PC-3 (cell line): ENCODE measurements at regions not wholly inside any gene's neighbourhood (a gene's known extent, or its start where the extent isn't known, plus 50 kb on each side); places are given as distances from the start of the nearest gene placed in this dataset.

ENCODE experiments used
- ATAC-seq: fragments of 200-7000 bp; cut with Tn5 transposase; 2 replicates; pipeline ENCODE4 v1.9.1; 2020; ENCODE audit warnings: mild to moderate bottlenecking, moderate library complexity
- BruUV-seq: library from RNA; stranded (reverse); fragments of 400-500 nt; replicated peaks from 2 replicates; lab custom pipeline; 2021; lab: Mats Ljungman, UMichigan
- CTCF ChIA-PET: fragments of 300-600 bp; sonication (Branson Sonifier 250); formaldehyde crosslinking; loops from one replicate; lab custom pipeline; 2022; ENCODE audit warnings: antibody characterized with exemption; lab: Charles Lee
- POLR2A ChIA-PET: fragments of 300-600 bp; sonication (Branson Sonifier 250); formaldehyde crosslinking; loops from one replicate; lab custom pipeline; 2022; ENCODE audit warnings: antibody characterized with exemption; ENCODE audit not compliant: unreplicated experiment; lab: Charles Lee
- DNase-seq: peaks from one replicate; pipeline ENCODE4 v3.0.0-alpha.2; 2015
- H2AFZ ChIP-seq: fragments of 300-600 bp; sonication (generic); 2 replicates; pipeline ENCODE4 v1.6.0; 2016; ENCODE audit warnings: antibody characterized with exemption, low read length
- H3F3A ChIP-seq: fragments of 300-600 bp; sonication (generic); one replicate; pipeline ENCODE4 v1.6.0; 2017; ENCODE audit warnings: antibody characterized with exemption, low read length, control low read depth, mild to moderate bottlenecking; ENCODE audit not compliant: unreplicated experiment
- H3K27ac ChIP-seq: fragments of 300-600 bp; sonication (generic); 2 replicates; pipeline ENCODE4 v1.5.1; 2016; ENCODE audit warnings: mild to moderate bottlenecking, low read length
- H3K27me3 ChIP-seq: fragments of 300-600 bp; sonication (generic); 2 replicates; pipeline ENCODE4 v1.6.1; 2016; ENCODE audit warnings: low read length, mixed read lengths
- H3K36me3 ChIP-seq: fragments of 300-600 bp; sonication (generic); 2 replicates; pipeline ENCODE4 v1.6.1; 2016; ENCODE audit warnings: low read depth, mixed run types, low read length, mixed read lengths
- H3K4me1 ChIP-seq: fragments of 300-600 bp; sonication (generic); 2 replicates; pipeline ENCODE4 v1.5.1; 2016; ENCODE audit warnings: low read length; ENCODE audit not compliant: insufficient read depth
- H3K4me2 ChIP-seq: fragments of 300-600 bp; sonication (generic); 2 replicates; pipeline ENCODE4 v1.6.0; 2016; ENCODE audit warnings: low read length
- H3K4me3 ChIP-seq: fragments of 300-600 bp; sonication (generic); 2 replicates; pipeline ENCODE4 v1.5.1; 2016; ENCODE audit warnings: mild to moderate bottlenecking, low read length, mixed read lengths
- H3K79me2 ChIP-seq: fragments of 300-600 bp; sonication (generic); 2 replicates; pipeline ENCODE4 v1.6.1; 2017; ENCODE audit warnings: low read length, mixed read lengths
- H3K9ac ChIP-seq: fragments of 300-600 bp; sonication (generic); 2 replicates; pipeline ENCODE4 v1.6.0; 2016; ENCODE audit warnings: mild to moderate bottlenecking, low read length
- H3K9me2 ChIP-seq: fragments of 300-600 bp; sonication (generic); replicated peaks from 2 replicates; pipeline ENCODE4 v1.6.1; 2016; ENCODE audit warnings: mixed run types, low read length, mixed read lengths
- H3K9me3 ChIP-seq: fragments of 300-600 bp; sonication (generic); 2 replicates; pipeline ENCODE4 v1.6.1; 2016; ENCODE audit warnings: low read length, mixed read lengths
- H4K20me1 ChIP-seq: fragments of 300-600 bp; sonication (generic); 2 replicates; pipeline ENCODE4 v1.6.1; 2016; ENCODE audit warnings: low read length, mixed read lengths
- CTCF ChIP-seq: fragments of 300-600 bp; sonication (generic); conservative IDR thresholded peaks from 2 replicates; pipeline ENCODE4 v1.5.1; 2017; ENCODE audit warnings: antibody characterized with exemption, low read depth, mild to moderate bottlenecking, low read length
- EZH2 ChIP-seq: fragments of 300-600 bp; sonication (generic); IDR thresholded peaks from one replicate; pipeline ENCODE4 v1.6.1; 2017; ENCODE audit warnings: antibody characterized with exemption, mild to moderate bottlenecking, low read length; ENCODE audit not compliant: unreplicated experiment
- EZH2phosphoT487 ChIP-seq: fragments of 300-600 bp; sonication (generic); IDR thresholded peaks from 2 replicates; pipeline ENCODE4 v1.6.1; 2018; ENCODE audit warnings: mild to moderate bottlenecking, antibody characterized with exemption, low read length, borderline replicate concordance
- intact Hi-C: fragments of 100-400 bp; cut with micrococcal nuclease; formaldehyde crosslinking; loops from 2 replicates; pipeline ENCODE4 v1.9.0; 2023

DNA sequence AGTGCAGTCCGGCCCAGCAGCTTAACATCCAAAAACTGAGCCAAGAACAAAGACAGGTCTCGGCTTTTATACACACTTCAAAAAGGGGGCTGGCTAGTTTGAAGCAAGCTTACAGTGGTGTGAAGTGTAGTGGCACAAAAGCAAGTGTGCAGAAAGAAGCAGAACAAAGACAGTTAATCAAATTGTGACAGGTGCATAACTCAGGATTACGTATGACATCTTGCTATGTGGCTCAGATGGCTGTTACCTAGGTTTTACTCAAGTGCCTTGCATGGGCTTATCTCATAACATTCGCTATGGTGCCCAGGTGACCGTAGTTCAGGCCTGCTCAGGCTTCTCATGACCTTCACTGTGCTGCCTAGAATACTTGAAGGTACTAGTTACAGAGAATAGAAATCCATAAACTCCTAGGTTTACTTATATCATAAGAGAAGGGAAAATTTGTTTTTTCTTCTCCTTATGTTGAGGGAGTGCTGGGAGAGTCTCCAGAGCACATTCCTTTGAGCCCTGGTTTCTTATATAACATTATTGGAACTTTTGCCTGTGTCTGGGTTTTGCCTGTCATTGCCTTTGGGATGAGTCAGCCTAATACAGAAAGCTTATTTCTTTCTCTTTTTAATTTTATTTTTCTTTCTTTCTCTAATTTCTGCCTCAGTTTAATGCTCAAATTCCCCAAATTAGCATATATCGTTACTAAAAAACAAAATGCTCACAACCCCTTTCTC lies 1629.1 kb upstream of the PCDH20 start:
- no peak overlapping the region for H3K9ac ChIP-seq
- no peaks in the 10 kb centered on the region for H3K36me3 ChIP-seq
- no peak overlapping the region for H3K4me3 ChIP-seq
- H3K79me2 ChIP-seq: no peaks in the 10 kb centered on the region
- ChIA-PET POLR2A (no interaction called here), CTCF (no interaction called here)
- TF ChIP-seq EZH2 (no peak), EZH2phosphoT487 (no peak), CTCF (no peak)
- H3F3A ChIP-seq: no peaks in the 10 kb centered on the region
- H3K27me3 ChIP-seq: no peaks in the 10 kb centered on the region
- H4K20me1 ChIP-seq: no peaks in the 10 kb centered on the region
- no peaks in the 10 kb centered on the region for H3K4me1 ChIP-seq
- no peaks in the 10 kb centered on the region for H3K9me3 ChIP-seq
- H2AFZ ChIP-seq: no peak overlapping the region
- no peak overlapping the region for H3K27ac ChIP-seq
- no peak for DNase-seq
- intact Hi-C loops: loop anchor here (10.0 kb wide), 1 partner anchor 660 kb away; no protein-coding TSS in a partner anchor
- H3K9me2 ChIP-seq: no peaks in the 10 kb centered on the region
- no TSS peak for BruUV-seq
- no peak overlapping the region for H3K4me2 ChIP-seq
- no peak for ATAC-seq

- no peaks in the 10 kb centered on the region for H3K9me2 ChIP-seq
- no peak for ATAC-seq
- no peaks in the 10 kb centered on the region for H3K4me1 ChIP-seq
- no peaks in the 10 kb centered on the region for H3K79me2 ChIP-seq
- no peak for TF ChIP-seq EZH2
- TF ChIP-seq EZH2phosphoT487: no peak
- TF ChIP-seq CTCF: no peak
- H3K9me3 ChIP-seq: 0 out of 2 replicates have a peak, but pooled peaks cover under 1% of the 10 kb centered on the region
- H3K27ac ChIP-seq: no peak overlapping the region
- BruUV-seq: no TSS peak
- DNase-seq: no peak
- H3K4me3 ChIP-seq: no peak overlapping the region
- intact Hi-C loops: loop anchor here (10.0 kb wide), 1 partner anchor 658 kb away; no protein-coding TSS in a partner anchor
- CTCF ChIA-PET: interaction anchor here (0.6 kb wide), 1 partner anchor 1021 kb away, joined by 3 read pairs; no protein-coding TSS in a partner anchor
- no peaks in the 10 kb centered on the region for H3K27me3 ChIP-seq
- H2AFZ ChIP-seq: no peak overlapping the region
- POLR2A ChIA-PET: no interaction called here
- no peaks in the 10 kb centered on the region for H3F3A ChIP-seq
- H3K9ac ChIP-seq: no peak overlapping the region
- H4K20me1 ChIP-seq: no peaks in the 10 kb centered on the region
- no peaks in the 10 kb centered on the region for H3K36me3 ChIP-seq
- no peak overlapping the region for H3K4me2 ChIP-seq
Measured at GRCh38 chr13:63042686-63043085, 1627.0 kb upstream of the PCDH20 start.
